HEK293 (cell line): ENCODE measurements at regions not wholly inside any gene's neighbourhood (a gene's known extent, or its start where the extent isn't known, plus 50 kb on each side); places are given as distances from the start of the nearest gene placed in this dataset.

Experiments used
- CTCF ChIA-PET: fragments of 350-600 bp; formaldehyde crosslinking; extraction: SDS; loops from one replicate; lab custom pipeline; 2021; ENCODE audit warnings: antibody characterized with exemption; lab: Yijun Ruan, JAX
- POLR2A ChIA-PET: fragments of 300-600 bp; formaldehyde crosslinking; extraction: SDS; loops from one replicate; lab custom pipeline; 2020; ENCODE audit warnings: antibody characterized with exemption, inconsistent platforms; lab: Yijun Ruan, JAX
- H3K27ac ChIP-seq: fragments of 200-500 bp; sonication (Bioruptor generic); 2 replicates; pipeline ENCODE4 v1.5.1; 2014; ENCODE audit warnings: low read depth, low read length, control low read depth, inconsistent platforms; ENCODE audit errors: extremely low read depth
- H3K36me3 ChIP-seq, 2 experiments: fragments of 200-500 bp in 1 of 2; sonication (Bioruptor generic) in 1 of 2; 1 replicate in 1 of 2; 2 replicates in 1 of 2; pipeline ENCODE4 v1.5.1; 2014 to 2017; ENCODE audit warnings: inconsistent platforms in 2 of 2, low read length in 2 of 2; ENCODE audit not compliant: control insufficient read depth in 2 of 2, insufficient read depth in 1 of 2
- H3K4me1 ChIP-seq: fragments of 200-500 bp; sonication (Bioruptor generic); 2 replicates; pipeline ENCODE4 v1.5.1; 2014; ENCODE audit warnings: mild to moderate bottlenecking, low read length, inconsistent platforms; ENCODE audit not compliant: control insufficient read depth, insufficient read depth
- H3K4me3 ChIP-seq: 2 replicates; pipeline ENCODE4 v1.5.1; 2011; ENCODE audit warnings: low read depth, mild to moderate bottlenecking, control low read depth, low read length, moderate library complexity
- H3K9me3 ChIP-seq: fragments of 200-500 bp; sonication (Bioruptor generic); 2 replicates; pipeline ENCODE4 v1.5.1; 2014; ENCODE audit warnings: low read depth, low read length, inconsistent platforms; ENCODE audit not compliant: control insufficient read depth, insufficient read depth
- GLIS1 ChIP-seq: fragments of 450-650 bp; formaldehyde crosslinking; IDR thresholded peaks from 2 replicates; pipeline ENCODE4 v1.5.1; 2016; ENCODE audit warnings: missing biosample characterization, missing genetic modification characterization
- HOXC10 ChIP-seq: sonication (generic); formaldehyde crosslinking; IDR thresholded peaks from 2 replicates; pipeline ENCODE4 v1.8.1; 2023; ENCODE audit warnings: mild to moderate bottlenecking, missing genetic modification reagents
- MEIS1 ChIP-seq: sonication (generic); formaldehyde crosslinking; IDR thresholded peaks from 2 replicates; pipeline ENCODE4 v1.8.1; 2022; ENCODE audit warnings: missing genetic modification reagents, mild to moderate bottlenecking, borderline replicate concordance
- PRDM1 ChIP-seq: fragments of 450-650 bp; formaldehyde crosslinking; IDR thresholded peaks from 2 replicates; pipeline ENCODE4; 2016; ENCODE audit warnings: missing biosample characterization, missing genetic modification characterization
- REST ChIP-seq: fragments of 450-650 bp; formaldehyde crosslinking; IDR thresholded peaks from 2 replicates; pipeline ENCODE4 v1.5.1; 2016; ENCODE audit warnings: missing biosample characterization, missing genetic modification characterization
- WT1 ChIP-seq: fragments of 450-650 bp; formaldehyde crosslinking; IDR thresholded peaks from 2 replicates; pipeline ENCODE4 v1.5.1; 2016; ENCODE audit warnings: missing biosample characterization, missing genetic modification characterization
- YY2 ChIP-seq: fragments of 450-650 bp; formaldehyde crosslinking; IDR thresholded peaks from 2 replicates; pipeline ENCODE4 v1.5.1; 2016; ENCODE audit warnings: missing biosample characterization, missing genetic modification characterization
- ZBTB21 ChIP-seq: fragments of 450-650 bp; formaldehyde crosslinking; IDR thresholded peaks from 2 replicates; pipeline ENCODE4 v1.5.1; 2017; ENCODE audit warnings: missing biosample characterization, missing genetic modification characterization
- ZFP41 ChIP-seq: fragments of 450-650 bp; formaldehyde crosslinking; IDR thresholded peaks from 2 replicates; pipeline ENCODE4 v1.5.1; 2016; ENCODE audit warnings: missing biosample characterization, missing genetic modification characterization, borderline replicate concordance
- ZFP69B ChIP-seq: fragments of 450-650 bp; formaldehyde crosslinking; IDR thresholded peaks from 2 replicates; pipeline ENCODE4 v1.5.1; 2016; ENCODE audit warnings: missing biosample characterization, missing genetic modification characterization
- ZNF211 ChIP-seq: fragments of 450-650 bp; formaldehyde crosslinking; IDR thresholded peaks from 2 replicates; pipeline ENCODE4 v1.5.1; 2016; ENCODE audit warnings: low read depth, missing biosample characterization, missing genetic modification characterization
- ZNF24 ChIP-seq: fragments of 450-650 bp; formaldehyde crosslinking; IDR thresholded peaks from 2 replicates; pipeline ENCODE4 v1.5.1; 2016; ENCODE audit warnings: missing biosample characterization, missing genetic modification characterization
- ZNF302 ChIP-seq: fragments of 450-650 bp; formaldehyde crosslinking; IDR thresholded peaks from 2 replicates; pipeline ENCODE4 v1.5.1; 2016; ENCODE audit warnings: missing biosample characterization, missing genetic modification characterization, low read depth
- ZNF341 ChIP-seq: fragments of 450-650 bp; formaldehyde crosslinking; IDR thresholded peaks from 2 replicates; pipeline ENCODE4; 2016; ENCODE audit warnings: low read depth, missing biosample characterization, missing genetic modification characterization
- ZNF558 ChIP-seq: fragments of 450-650 bp; formaldehyde crosslinking; IDR thresholded peaks from 2 replicates; pipeline ENCODE4 v1.5.1; 2016; ENCODE audit warnings: missing biosample characterization, missing genetic modification characterization
- ZNF560 ChIP-seq: fragments of 450-650 bp; formaldehyde crosslinking; IDR thresholded peaks from 2 replicates; pipeline ENCODE4 v1.5.1; 2017; ENCODE audit warnings: missing biosample characterization, missing genetic modification characterization, borderline replicate concordance
- ZNF626 ChIP-seq: fragments of 450-650 bp; sonication (Bioruptor Pico); formaldehyde crosslinking; IDR thresholded peaks from 2 replicates; pipeline ENCODE4 v1.5.1; 2018; ENCODE audit warnings: missing biosample characterization, missing genetic modification characterization, inconsistent platforms
- ZNF629 ChIP-seq: fragments of 450-650 bp; formaldehyde crosslinking; IDR thresholded peaks from 2 replicates; pipeline ENCODE4 v1.5.1; 2017; ENCODE audit warnings: missing biosample characterization, missing genetic modification characterization
- ZNF654 ChIP-seq: fragments of 450-650 bp; formaldehyde crosslinking; IDR thresholded peaks from 2 replicates; pipeline ENCODE4 v1.5.1; 2016; ENCODE audit warnings: low read depth, missing biosample characterization, missing genetic modification characterization
- ZNF76 ChIP-seq: fragments of 450-650 bp; formaldehyde crosslinking; IDR thresholded peaks from 2 replicates; pipeline ENCODE4; 2016; ENCODE audit warnings: low read depth, missing biosample characterization, missing genetic modification characterization, borderline replicate concordance
- ZSCAN16 ChIP-seq: fragments of 450-650 bp; formaldehyde crosslinking; IDR thresholded peaks from 2 replicates; pipeline ENCODE4 v1.5.1; 2016; ENCODE audit warnings: missing biosample characterization, missing genetic modification characterization
- TF ChIP-seq, protein P1 (sequence below): fragments of 450-650 bp; formaldehyde crosslinking; IDR thresholded peaks from 2 replicates; pipeline ENCODE4 v1.5.1; 2016; ENCODE audit warnings: missing biosample characterization, missing genetic modification characterization
- TF ChIP-seq, protein P2 (sequence below): fragments of 450-650 bp; formaldehyde crosslinking; IDR thresholded peaks from 2 replicates; pipeline ENCODE4 v1.5.1; 2016; ENCODE audit warnings: missing biosample characterization, missing genetic modification characterization, low read depth
- TF ChIP-seq, protein P3 (sequence below): fragments of 450-650 bp; formaldehyde crosslinking; IDR thresholded peaks from 2 replicates; pipeline ENCODE4 v1.5.1; 2016; ENCODE audit warnings: missing biosample characterization, missing genetic modification characterization

DNA sequence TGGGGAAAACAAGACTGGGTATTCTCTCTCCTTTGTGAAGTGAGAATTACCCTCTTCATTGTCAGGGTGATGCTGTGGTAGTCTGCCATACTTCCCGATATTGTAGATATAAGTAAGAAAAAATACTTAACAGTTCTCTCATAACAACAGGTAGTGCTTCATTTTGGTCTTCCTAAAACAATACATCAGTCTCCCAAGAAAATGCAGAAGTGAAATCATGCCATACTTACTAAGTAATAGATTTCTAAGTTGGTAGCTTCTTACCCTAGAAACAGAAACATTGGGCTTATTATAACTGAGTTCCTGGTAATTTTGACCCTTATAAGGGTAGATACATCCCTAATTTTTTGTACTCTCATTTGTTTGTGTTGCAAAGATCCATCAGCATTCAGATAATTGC lies 460.7 kb upstream of the DCC start:
- Histone ChIP-seq H3K36me3 (no peaks in the 10 kb centered on the region), H3K27ac (no peak overlapping the region), H3K9me3 (no peaks in the 10 kb centered on the region), H3K4me3 (no peak overlapping the region), H3K4me1 (no peaks in the 10 kb centered on the region)
- ChIA-PET CTCF (interaction anchor here (0.6 kb wide), 2 partner anchors 105 to 279 kb away, joined by 3 to 4 read pairs; no protein-coding TSS in a partner anchor), POLR2A (no interaction called here)
- TF ChIP-seq ZNF302 (tag by site-specific recombination) (no peak), ZNF24 (tag by site-specific recombination) (no peak), REST (tag by site-specific recombination) (no peak), WT1 (tag by site-specific recombination) (no peak), ZNF654 (tag by site-specific recombination) (no peak), PRDM1 (tag by site-specific recombination) (no peak), ZNF341 (tag by site-specific recombination) (no peak), ZNF76 (tag by site-specific recombination) (no peak), ZNF626 (tag by site-specific recombination) (no peak)
- TF ChIP-seq, protein P1, sequence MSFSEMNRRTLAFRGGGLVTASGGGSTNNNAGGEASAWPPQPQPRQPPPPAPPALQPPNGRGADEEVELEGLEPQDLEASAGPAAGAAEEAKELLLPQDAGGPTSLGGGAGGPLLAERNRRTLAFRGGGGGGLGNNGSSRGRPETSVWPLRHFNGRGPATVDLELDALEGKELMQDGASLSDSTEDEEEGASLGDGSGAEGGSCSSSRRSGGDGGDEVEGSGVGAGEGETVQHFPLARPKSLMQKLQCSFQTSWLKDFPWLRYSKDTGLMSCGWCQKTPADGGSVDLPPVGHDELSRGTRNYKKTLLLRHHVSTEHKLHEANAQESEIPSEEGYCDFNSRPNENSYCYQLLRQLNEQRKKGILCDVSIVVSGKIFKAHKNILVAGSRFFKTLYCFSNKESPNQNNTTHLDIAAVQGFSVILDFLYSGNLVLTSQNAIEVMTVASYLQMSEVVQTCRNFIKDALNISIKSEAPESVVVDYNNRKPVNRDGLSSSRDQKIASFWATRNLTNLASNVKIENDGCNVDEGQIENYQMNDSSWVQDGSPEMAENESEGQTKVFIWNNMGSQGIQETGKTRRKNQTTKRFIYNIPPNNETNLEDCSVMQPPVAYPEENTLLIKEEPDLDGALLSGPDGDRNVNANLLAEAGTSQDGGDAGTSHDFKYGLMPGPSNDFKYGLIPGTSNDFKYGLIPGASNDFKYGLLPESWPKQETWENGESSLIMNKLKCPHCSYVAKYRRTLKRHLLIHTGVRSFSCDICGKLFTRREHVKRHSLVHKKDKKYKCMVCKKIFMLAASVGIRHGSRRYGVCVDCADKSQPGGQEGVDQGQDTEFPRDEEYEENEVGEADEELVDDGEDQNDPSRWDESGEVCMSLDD (tag by site-specific recombination) = no peak
- TF ChIP-seq, protein P2, sequence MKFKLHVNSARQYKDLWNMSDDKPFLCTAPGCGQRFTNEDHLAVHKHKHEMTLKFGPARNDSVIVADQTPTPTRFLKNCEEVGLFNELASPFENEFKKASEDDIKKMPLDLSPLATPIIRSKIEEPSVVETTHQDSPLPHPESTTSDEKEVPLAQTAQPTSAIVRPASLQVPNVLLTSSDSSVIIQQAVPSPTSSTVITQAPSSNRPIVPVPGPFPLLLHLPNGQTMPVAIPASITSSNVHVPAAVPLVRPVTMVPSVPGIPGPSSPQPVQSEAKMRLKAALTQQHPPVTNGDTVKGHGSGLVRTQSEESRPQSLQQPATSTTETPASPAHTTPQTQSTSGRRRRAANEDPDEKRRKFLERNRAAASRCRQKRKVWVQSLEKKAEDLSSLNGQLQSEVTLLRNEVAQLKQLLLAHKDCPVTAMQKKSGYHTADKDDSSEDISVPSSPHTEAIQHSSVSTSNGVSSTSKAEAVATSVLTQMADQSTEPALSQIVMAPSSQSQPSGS (tag by site-specific recombination) = no peak

GRCh38 chr18:51881394-51881793 lies 458.6 kb upstream of the DCC start:
- Histone ChIP-seq H3K4me3 (no peak overlapping the region), H3K4me1 (no peaks in the 10 kb centered on the region), H3K9me3 (no peaks in the 10 kb centered on the region), H3K36me3 (no peaks in the 10 kb centered on the region), H3K27ac (no peak overlapping the region)
- ChIA-PET CTCF (no interaction called here), POLR2A (no interaction called here)
- TF ChIP-seq MEIS1 (CRISPR knock-in tag) (no peak), ZFP41 (no peak), ZNF560 (tag by site-specific recombination) (no peak), ZFP69B (tag by site-specific recombination) (no peak), YY2 (tag by site-specific recombination) (no peak), GLIS1 (tag by site-specific recombination) (no peak), ZNF629 (tag by site-specific recombination) (no peak), HOXC10 (CRISPR knock-in tag) (no peak), ZNF558 (no peak), ZNF211 (tag by site-specific recombination) (no peak), ZSCAN16 (no peak), ZBTB21 (no peak), WT1 (tag by site-specific recombination) (no peak)
- TF ChIP-seq, protein P3, sequence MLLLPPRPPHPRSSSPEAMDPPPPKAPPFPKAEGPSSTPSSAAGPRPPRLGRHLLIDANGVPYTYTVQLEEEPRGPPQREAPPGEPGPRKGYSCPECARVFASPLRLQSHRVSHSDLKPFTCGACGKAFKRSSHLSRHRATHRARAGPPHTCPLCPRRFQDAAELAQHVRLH = no peak
